ENCODE measurements at regions not wholly inside any gene's neighbourhood (a gene's known extent, or its start where the extent isn't known, plus 50 kb on each side); places are given as distances from the start of the nearest gene placed in this dataset.
"Not testable (repeated sequence)": the region's sequence is repeated elsewhere in the genome, so short reads cannot be mapped to it uniquely, and the experiment has no call there.

DNA sequence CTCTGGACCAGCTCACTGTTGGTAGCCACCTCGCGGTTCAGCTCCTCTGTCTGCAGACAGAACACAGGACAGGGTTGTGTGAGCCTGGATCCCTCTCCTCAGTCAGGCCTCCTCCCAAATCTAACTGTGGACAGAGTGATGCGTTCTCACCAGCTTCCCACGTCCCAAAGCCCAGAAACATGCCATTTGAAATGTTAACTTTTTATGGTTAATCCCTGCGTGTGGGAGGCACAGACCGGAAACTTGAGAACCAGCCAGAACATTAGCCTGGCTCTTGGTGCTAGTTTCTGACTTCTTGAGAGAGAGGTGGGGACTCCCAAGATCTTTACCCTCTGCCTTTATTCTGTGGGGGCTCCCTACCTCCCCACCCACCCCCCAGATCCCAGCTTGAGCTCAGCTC is 129.6 kb downstream of the TNFRSF13B start:
- H3K4me3 ChIP-seq; H3K36me3 ChIP-seq; H3K9me3 ChIP-seq (replicated peaks); DNase-seq (ENCODE audit: low read depth in 1 of 2, low spot score in 2 of 2); H3K4me1 ChIP-seq (replicated peaks); H3K27ac ChIP-seq; H3K27me3 ChIP-seq (replicated peaks): not testable (repeated sequence)

DNA sequence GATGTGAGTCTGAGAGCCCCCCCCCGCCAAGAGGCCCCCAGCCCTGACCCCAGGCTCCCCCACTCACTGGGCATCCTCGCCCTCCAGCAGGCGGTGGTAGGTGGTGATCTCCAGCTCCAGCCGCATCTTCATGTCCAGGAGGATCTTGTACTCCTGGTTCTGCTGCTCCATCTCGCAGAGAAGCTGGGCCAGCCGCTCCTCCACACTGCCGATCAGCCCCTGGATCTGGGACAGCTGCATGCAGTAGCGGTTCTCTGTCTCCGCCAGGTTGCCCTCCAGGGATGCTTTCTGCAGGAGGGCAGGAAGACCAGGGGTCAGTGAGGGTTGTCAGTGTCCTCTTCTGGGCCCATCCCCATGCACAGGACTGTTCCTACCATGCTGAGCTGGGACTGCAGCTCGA is 130.0 kb downstream of the TNFRSF13B start:
- not testable (repeated sequence) for H3K4me1 ChIP-seq (replicated peaks); H3K27me3 ChIP-seq (replicated peaks); H3K27ac ChIP-seq; H3K4me3 ChIP-seq; DNase-seq (ENCODE audit: low read depth in 1 of 2, low spot score in 2 of 2); H3K36me3 ChIP-seq; H3K9me3 ChIP-seq (replicated peaks)

DNA sequence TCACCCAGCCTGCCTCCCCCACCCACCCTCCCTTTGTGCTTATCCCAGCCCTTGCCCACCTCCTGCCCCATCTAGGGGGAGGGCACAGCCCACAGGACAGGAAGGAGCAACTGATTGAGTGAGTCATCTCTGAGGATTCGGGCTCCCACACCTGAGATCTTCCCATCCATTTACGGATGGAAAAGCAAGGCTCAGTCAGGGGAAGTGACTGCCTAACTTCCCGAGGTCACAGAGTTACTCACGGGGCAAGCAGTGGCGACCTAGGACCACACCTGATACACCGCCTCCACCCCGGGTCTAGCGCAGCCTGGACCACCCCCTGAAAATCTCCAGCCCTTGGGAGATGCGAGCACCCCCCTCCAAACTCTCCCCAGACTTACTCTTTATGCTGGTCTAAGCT is 131.7 kb downstream of the TNFRSF13B start:
- H3K27ac ChIP-seq; H3K4me3 ChIP-seq; H3K9me3 ChIP-seq (replicated peaks); H3K36me3 ChIP-seq; H3K27me3 ChIP-seq (replicated peaks); H3K4me1 ChIP-seq (replicated peaks); DNase-seq (ENCODE audit: low read depth in 1 of 2, low spot score in 2 of 2): not testable (repeated sequence)

DNA sequence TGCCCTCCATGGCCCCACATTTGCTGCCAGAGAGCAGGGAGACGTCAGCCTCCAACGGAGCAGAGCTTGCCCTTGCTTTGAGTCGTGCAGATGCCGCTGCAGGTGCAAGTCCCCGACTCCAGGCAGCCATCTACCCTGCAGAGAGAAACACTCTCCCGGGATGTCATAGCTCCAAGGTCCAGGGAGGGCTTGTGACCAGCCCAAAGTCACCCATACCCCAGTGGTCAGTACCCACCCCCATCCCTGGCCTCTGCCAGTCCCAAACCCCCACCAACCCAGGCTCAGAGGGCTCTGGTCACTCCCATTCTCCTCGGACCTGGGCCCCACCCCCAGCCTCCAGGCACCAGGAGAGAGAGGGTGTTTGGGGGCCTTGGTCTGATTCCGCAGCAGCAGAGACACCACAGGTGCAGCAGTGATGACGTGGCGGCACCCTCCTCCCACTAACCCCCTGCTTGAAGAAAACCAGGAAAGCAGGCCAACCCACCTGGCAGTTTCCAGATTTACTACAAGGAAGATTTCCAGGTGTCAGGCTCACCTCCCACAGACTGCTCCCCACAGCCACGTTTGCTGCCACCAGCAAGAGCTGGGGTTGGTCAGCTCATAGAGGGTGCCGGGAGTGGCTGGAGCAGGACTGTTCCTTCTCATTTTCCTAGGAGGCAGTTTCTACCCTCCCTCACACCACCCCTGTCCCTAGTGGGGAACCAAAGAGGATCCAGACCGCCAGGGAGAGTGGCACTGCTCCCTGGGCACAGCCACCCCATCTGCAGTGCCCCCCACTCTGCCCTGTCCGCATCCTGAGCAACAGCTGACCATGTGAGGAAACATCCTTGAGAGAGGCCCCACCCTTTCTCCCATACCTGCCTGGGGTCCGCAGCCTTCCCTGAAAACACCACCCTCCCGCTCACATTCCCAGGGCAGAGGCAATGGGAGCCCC is 132.4 kb downstream of the TNFRSF13B start:
- DNase-seq (ENCODE audit: low read depth in 1 of 2, low spot score in 2 of 2); H3K27me3 ChIP-seq (replicated peaks); H3K27ac ChIP-seq; H3K36me3 ChIP-seq; H3K4me3 ChIP-seq; H3K9me3 ChIP-seq (replicated peaks); H3K4me1 ChIP-seq (replicated peaks): not testable (repeated sequence)

DNA sequence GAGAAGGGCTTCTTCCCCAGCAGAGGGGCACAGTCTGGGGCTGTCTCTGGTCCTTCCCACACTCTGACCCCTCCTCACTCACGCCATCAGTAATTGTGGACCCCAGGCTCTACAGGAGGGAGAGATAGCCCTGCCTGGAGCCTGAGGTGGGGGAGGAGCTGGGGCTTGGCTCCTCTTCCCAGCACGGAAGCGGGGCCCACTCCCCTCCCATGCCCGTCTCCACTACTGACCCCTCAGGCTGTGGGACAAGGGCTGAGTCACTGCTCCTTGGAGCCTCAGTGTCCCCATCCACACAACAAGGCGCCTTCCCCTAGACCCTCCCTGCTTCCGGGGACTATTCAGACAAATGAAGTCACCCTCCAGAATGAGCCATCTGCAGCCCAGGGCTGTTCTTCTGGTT is 133.1 kb downstream of the TNFRSF13B start:
- not testable (repeated sequence) for H3K4me3 ChIP-seq; H3K27me3 ChIP-seq (replicated peaks); H3K4me1 ChIP-seq (replicated peaks); H3K27ac ChIP-seq; H3K9me3 ChIP-seq (replicated peaks); H3K36me3 ChIP-seq; DNase-seq (ENCODE audit: low read depth in 1 of 2, low spot score in 2 of 2)

DNA sequence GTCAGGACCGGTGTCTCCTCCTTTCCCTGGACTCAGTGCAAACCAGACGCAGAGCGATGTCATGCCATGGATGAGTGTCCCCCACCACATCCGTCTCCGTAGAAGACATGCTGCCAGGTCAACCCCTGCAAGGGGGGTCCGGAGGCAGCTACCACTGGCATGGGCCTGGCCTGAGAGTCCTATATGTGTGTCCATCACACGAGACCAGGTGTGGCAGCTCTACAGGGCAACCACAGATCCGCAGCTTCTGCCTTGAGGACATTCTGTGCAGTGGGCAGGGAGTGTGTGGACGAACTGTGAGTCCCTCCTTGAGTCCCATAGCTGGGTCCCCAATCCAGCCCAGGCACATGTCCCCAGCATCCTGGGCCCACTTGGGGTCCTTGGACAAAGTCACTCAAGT is 133.6 kb downstream of the TNFRSF13B start:
- H3K9me3 ChIP-seq (replicated peaks); H3K4me3 ChIP-seq; DNase-seq (ENCODE audit: low read depth in 1 of 2, low spot score in 2 of 2); H3K27ac ChIP-seq; H3K36me3 ChIP-seq; H3K27me3 ChIP-seq (replicated peaks); H3K4me1 ChIP-seq (replicated peaks): not testable (repeated sequence)

DNA sequence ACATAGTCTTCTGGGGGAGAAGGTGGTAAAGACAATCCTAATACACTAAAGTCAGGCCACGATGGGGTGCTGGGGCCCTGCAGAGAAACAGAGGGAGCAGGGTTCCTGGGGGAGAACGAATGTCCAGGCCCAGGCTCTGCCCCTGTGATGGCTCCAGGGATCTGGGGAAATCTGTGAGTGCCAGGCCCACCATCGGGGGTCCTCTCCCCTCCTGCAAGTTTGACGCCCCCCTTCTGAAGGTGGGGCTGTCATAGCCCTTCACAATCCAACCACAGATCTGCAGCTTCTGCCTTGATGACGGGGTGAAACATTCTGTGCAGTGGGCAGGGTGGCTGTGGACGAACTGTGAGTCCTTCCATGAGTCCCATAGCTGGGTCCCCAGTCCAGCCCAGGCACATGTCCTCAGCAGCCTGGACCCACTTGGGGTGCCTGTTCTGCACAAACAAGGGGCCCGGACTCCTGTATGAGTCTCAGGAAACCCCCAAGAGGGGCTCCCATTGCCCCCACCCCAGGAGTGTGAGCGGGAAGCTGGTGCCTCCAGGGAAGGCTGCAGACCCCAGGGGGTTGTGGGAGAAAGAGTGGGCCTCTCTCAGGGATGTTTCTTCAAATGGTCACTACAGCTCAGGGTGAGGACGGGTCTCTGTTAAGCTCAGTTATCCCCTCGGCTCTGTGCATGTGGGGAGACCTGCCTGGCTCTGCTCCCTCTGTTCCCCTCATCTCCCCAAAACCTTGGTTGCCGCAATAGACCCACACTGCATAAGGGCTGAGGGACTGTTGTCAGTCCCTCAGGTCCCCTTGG is 134.3 kb downstream of the TNFRSF13B start:
- H3K27ac ChIP-seq; H3K4me1 ChIP-seq (replicated peaks); H3K9me3 ChIP-seq (replicated peaks); H3K4me3 ChIP-seq; H3K27me3 ChIP-seq (replicated peaks); H3K36me3 ChIP-seq; DNase-seq (ENCODE audit: low read depth in 1 of 2, low spot score in 2 of 2): not testable (repeated sequence)

DNA sequence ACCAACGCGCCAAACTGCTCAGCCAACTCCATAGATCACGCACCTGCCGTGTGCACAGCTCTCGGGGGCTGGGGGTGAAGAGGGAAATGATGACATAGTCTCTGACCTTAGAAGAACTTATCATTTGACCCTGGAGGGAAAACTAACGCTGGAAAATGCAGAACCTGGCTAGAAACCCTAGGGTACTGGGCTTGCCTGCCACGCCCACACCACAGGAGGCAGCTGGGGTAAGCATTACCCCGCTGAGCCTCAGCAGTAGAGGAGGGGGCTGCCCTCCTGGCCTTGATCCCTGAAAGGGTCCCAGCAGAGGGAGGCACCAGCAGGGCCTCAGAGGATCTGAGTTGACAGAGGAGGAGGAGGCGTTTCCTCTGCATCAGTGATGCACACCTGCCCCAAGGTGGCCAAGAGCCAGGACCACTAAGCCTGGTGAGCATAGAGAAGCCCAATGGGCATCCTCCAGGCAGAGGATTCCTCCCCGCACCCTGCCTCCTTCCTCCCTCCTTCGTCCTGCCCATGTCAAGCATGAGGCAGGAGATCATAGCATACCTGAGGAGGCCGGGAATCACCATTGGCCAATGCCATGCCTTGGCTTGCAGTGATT is 135.5 kb downstream of the TNFRSF13B start:
- not testable (repeated sequence) for H3K27ac ChIP-seq; H3K36me3 ChIP-seq; H3K9me3 ChIP-seq (replicated peaks); H3K4me3 ChIP-seq; DNase-seq (ENCODE audit: low read depth in 1 of 2, low spot score in 2 of 2); H3K4me1 ChIP-seq (replicated peaks); H3K27me3 ChIP-seq (replicated peaks)

DNA sequence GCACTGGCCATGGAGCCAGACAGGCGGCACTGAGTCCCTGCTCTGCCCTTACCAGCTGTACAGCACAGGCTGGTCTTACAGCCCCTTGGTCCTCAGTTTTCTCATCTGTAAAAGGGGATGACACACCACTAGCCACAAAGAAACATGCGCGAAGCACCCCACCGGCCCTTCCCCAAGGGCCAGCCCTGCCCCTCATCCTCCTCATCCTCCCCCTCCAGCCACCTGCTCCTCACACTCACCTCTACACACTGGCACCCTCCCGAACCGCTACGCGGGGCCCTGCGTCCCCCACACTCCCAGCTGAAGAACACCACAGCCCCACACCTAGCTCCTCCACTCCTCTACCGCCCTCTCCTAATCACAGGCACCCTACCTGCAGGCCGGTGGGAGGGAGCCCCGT is 138.4 kb downstream of the TNFRSF13B start:
- not testable (repeated sequence) for H3K9me3 ChIP-seq (replicated peaks); H3K4me3 ChIP-seq; DNase-seq (ENCODE audit: low read depth in 1 of 2, low spot score in 2 of 2); H3K27ac ChIP-seq; H3K36me3 ChIP-seq; H3K27me3 ChIP-seq (replicated peaks); H3K4me1 ChIP-seq (replicated peaks)

DNA sequence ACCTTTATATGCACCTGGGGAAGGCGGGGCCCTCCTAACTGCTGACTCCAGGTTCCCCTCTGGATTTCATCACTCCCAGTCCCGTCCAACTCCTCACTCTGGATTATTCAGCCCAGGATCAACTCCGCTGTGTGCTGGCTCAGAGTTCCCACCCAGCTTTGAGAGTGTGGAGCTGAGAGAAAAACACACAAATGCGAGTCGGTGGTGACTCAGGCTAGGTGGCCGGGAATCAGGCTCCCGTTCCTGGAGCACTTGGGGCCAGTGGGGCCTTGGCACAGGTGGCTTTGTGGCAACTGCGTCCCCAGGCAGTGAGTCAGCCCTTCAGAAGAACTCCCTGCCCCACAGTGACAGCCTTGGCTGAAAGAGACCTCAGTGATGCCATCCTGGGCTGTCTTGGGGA is 139.1 kb downstream of the TNFRSF13B start:
- H3K27ac ChIP-seq; DNase-seq (ENCODE audit: low read depth in 1 of 2, low spot score in 2 of 2); H3K4me3 ChIP-seq: not testable (repeated sequence)

DNA sequence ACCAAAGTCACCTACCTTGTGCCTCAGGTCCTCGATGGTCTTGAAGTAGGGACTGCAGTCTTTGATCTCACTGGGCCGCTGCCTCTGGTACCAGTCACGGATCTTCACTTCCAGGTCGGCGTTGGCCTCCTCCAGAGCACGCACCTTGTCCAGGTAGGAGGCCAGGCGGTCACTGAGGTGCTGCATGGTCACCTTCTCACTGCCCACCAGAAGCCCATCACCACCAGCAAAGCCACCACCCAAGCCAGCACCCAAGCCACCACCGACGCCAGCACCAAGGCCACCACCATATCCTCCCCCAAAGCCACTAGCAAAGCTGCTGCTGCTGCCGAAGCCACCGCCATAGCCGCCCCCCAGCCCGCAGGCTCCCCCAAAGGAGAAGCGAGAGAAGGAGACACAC is 139.7 kb downstream of the TNFRSF13B start:
- DNase-seq (ENCODE audit: low read depth in 1 of 2, low spot score in 2 of 2); H3K36me3 ChIP-seq; H3K4me1 ChIP-seq (replicated peaks); H3K9me3 ChIP-seq (replicated peaks); H3K4me3 ChIP-seq; H3K27ac ChIP-seq; H3K27me3 ChIP-seq (replicated peaks): not testable (repeated sequence)

More for the DNA sequence above, 139.1 kb downstream of the TNFRSF13B start:
- H3K4me1 ChIP-seq (replicated peaks); H3K27me3 ChIP-seq (replicated peaks); H3K9me3 ChIP-seq (replicated peaks); H3K36me3 ChIP-seq: not testable (repeated sequence)

DNA sequence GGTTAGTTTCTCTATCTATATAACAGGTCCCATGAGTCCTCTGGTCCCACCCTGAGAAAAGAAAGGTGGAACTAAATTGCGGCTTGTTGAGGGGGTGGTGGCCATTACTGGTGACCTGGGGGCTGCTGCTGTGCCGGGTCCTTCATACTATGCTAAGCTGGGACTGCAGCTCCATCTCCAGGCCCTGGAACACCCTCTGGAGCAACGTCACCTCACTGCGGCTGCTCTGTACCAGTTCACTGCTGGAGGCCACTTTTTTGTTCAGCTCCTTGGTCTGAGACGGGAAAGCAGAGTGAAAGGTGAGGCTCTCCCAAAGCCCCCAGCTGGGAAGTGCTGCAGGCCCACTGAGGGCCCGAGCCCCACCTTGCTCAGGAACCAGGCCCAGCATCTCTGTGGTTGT is 140.7 kb downstream of the CCDC144A start:
- not testable (repeated sequence) for H3K27ac ChIP-seq

DNA sequence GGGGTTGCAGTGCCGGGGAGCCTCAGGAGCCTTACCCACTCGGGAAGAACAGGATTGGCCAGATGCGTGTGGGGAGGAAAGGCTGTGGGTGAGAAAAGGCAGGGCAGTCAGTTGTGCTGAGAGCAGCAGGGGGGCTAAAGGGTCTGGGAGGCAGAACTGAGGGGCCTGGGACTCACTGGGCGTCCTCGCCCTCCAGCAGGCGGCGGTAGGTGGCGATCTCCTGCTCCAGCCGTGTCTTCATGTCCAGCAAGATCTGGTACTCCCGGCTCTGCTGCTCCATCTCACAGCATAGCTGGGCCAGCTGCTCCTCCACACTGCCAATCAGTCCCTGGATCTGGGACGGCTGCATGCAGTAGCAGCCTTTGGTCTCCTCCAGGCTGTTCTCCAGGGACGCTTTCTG is 140.2 kb downstream of the CCDC144A start:
- not testable (repeated sequence) for H3K36me3 ChIP-seq; H3K9me3 ChIP-seq (replicated peaks); DNase-seq (ENCODE audit: low read depth in 1 of 2, low spot score in 2 of 2); H3K4me3 ChIP-seq; H3K4me1 ChIP-seq (replicated peaks); H3K27ac ChIP-seq; H3K27me3 ChIP-seq (replicated peaks)

More for the DNA sequence above, 140.7 kb downstream of the CCDC144A start:
- H3K4me3 ChIP-seq; DNase-seq (ENCODE audit: low read depth in 1 of 2, low spot score in 2 of 2); H3K9me3 ChIP-seq (replicated peaks); H3K4me1 ChIP-seq (replicated peaks); H3K27me3 ChIP-seq (replicated peaks); H3K36me3 ChIP-seq: not testable (repeated sequence)

Measured in SJSA1 (cell line).